Mesenchymal stem cell (in vitro differentiated cells and primary cell): ENCODE measurements at regions not wholly inside any gene's neighbourhood (a gene's known extent, or its start where the extent isn't known, plus 50 kb on each side); places are given as distances from the start of the nearest gene placed in this dataset.

Experiments used
- DNase-seq: peaks from one replicate; pipeline ENCODE4 v3.0.0-alpha.2; 2013
- H2AFZ ChIP-seq: one replicate; pipeline ENCODE4 v1.6.1; 2013; ENCODE audit warnings: low read depth, mild to moderate bottlenecking, control low read depth, inconsistent platforms, low read length, moderate library complexity
- H2AK5ac ChIP-seq: 2 replicates; pipeline ENCODE4 v1.6.1; 2013; ENCODE audit warnings: low read length, moderate library complexity, mild to moderate bottlenecking, inconsistent platforms; ENCODE audit not compliant: severe bottlenecking
- H2BK120ac ChIP-seq: one replicate; pipeline ENCODE4 v1.6.1; 2013; ENCODE audit warnings: low read depth, mild to moderate bottlenecking, inconsistent platforms, low read length, moderate library complexity
- H2BK12ac ChIP-seq, 2 experiments: one replicate each; pipeline ENCODE4 v1.6.1; 2013; ENCODE audit warnings: inconsistent platforms in 2 of 2, low read length in 2 of 2, mild to moderate bottlenecking in 2 of 2, moderate library complexity in 2 of 2, control low read depth in 1 of 2
- H2BK15ac ChIP-seq: one replicate; pipeline ENCODE4 v1.6.1; 2013; ENCODE audit warnings: mild to moderate bottlenecking, low read depth, inconsistent platforms; ENCODE audit not compliant: poor library complexity, severe bottlenecking
- H2BK5ac ChIP-seq: 2 replicates; pipeline ENCODE4 v1.6.1; 2013; ENCODE audit warnings: low read depth, mild to moderate bottlenecking, low read length, control low read depth, inconsistent platforms; ENCODE audit not compliant: poor library complexity, severe bottlenecking
- H3K14ac ChIP-seq, 2 experiments: one replicate each; pipeline ENCODE4 v1.6.1; 2013; ENCODE audit warnings: inconsistent platforms in 2 of 2, low read length in 2 of 2, control low read depth in 1 of 2, mild to moderate bottlenecking in 1 of 2, moderate library complexity in 1 of 2
- H3K18ac ChIP-seq, 2 experiments: one replicate each; pipeline ENCODE4 v1.6.1; 2013; ENCODE audit warnings: inconsistent platforms in 2 of 2, low read length in 2 of 2, control low read depth in 1 of 2, low read depth in 1 of 2, mild to moderate bottlenecking in 1 of 2
- H3K23ac ChIP-seq, 2 experiments: one replicate each; pipeline ENCODE4 v1.6.1; 2013; ENCODE audit warnings: inconsistent platforms in 2 of 2, low read length in 2 of 2, mild to moderate bottlenecking in 2 of 2, moderate library complexity in 2 of 2, control low read depth in 1 of 2
- H3K27ac ChIP-seq: 2 replicates; pipeline ENCODE4 v1.5.1; 2013; ENCODE audit warnings: mild to moderate bottlenecking, moderate library complexity, low read length, control low read depth, inconsistent platforms; ENCODE audit not compliant: poor library complexity, severe bottlenecking
- H3K27me3 ChIP-seq, 2 experiments: 2 replicates each; pipeline versions ENCODE4 v1.6.1 to v1.7.0; 2013; ENCODE audit warnings: low read length in 2 of 2, mild to moderate bottlenecking in 2 of 2, moderate library complexity in 2 of 2, control low read depth in 1 of 2, inconsistent platforms in 1 of 2; ENCODE audit not compliant: control insufficient read depth in 1 of 2, insufficient read depth in 1 of 2
- H3K36me3 ChIP-seq, 2 experiments: 2 replicates each; pipeline versions ENCODE4 v1.6.1 to v1.7.0; 2013; ENCODE audit warnings: low read length in 2 of 2, control low read depth in 1 of 2, inconsistent platforms in 1 of 2, low read depth in 1 of 2, mild to moderate bottlenecking in 1 of 2; ENCODE audit not compliant: insufficient read depth in 2 of 2, control insufficient read depth in 1 of 2
- H3K4ac ChIP-seq, 2 experiments: one replicate each; pipeline ENCODE4 v1.6.1; 2013; ENCODE audit warnings: inconsistent platforms in 2 of 2, low read length in 2 of 2, mild to moderate bottlenecking in 2 of 2, moderate library complexity in 2 of 2, control low read depth in 1 of 2, low read depth in 1 of 2
- H3K4me1 ChIP-seq: 2 replicates; pipeline ENCODE4 v1.6.1; 2013; ENCODE audit warnings: low read depth, low read length, control low read depth; ENCODE audit not compliant: control insufficient read depth, insufficient read depth
- H3K4me2 ChIP-seq: 2 replicates; pipeline ENCODE4 v1.6.1; 2013; ENCODE audit warnings: low read length, mild to moderate bottlenecking, inconsistent platforms; ENCODE audit not compliant: poor library complexity, severe bottlenecking
- H3K4me3 ChIP-seq, 2 experiments: 2 replicates each; pipeline versions ENCODE4 v1.5.1 to v1.7.0; 2013; ENCODE audit warnings: low read length in 2 of 2, mild to moderate bottlenecking in 2 of 2, control low read depth in 1 of 2, low read depth in 1 of 2; ENCODE audit not compliant: insufficient read depth in 1 of 2
- H3K79me1 ChIP-seq: replicated peaks from 2 replicates; pipeline ENCODE4 v1.6.1; 2013; ENCODE audit warnings: mild to moderate bottlenecking, control low read depth, low read length, inconsistent platforms; ENCODE audit not compliant: poor library complexity, severe bottlenecking
- H3K9ac ChIP-seq: 2 replicates; pipeline ENCODE4 v1.7.0; 2013; ENCODE audit warnings: mild to moderate bottlenecking, low read length, moderate library complexity
- H3K9me3 ChIP-seq: 2 replicates; pipeline ENCODE4 v1.7.0; 2013; ENCODE audit warnings: mild to moderate bottlenecking, low read length; ENCODE audit not compliant: control insufficient read depth
- H4K8ac ChIP-seq: one replicate; pipeline ENCODE4 v1.6.1; 2013; ENCODE audit warnings: inconsistent platforms, mild to moderate bottlenecking, low read length, moderate library complexity
- H4K91ac ChIP-seq: one replicate; pipeline ENCODE4 v1.6.1; 2013; ENCODE audit warnings: mild to moderate bottlenecking, low read length, inconsistent platforms
- WGBS: methylation state at CpG from one replicate; pipeline ENCODE4 v1.1.7; 2013; ENCODE audit warnings: mixed read lengths; 5-methylcytosine and 5-hydroxymethylcytosine counted together

GRCh38 chr6:12414096-12414675, 124.0 kb downstream of the EDN1 start:
- Histone ChIP-seq H3K4me1 (no peaks in the 10 kb centered on the region), H4K8ac (no peak overlapping the region), H3K23ac (no peak overlapping the region), H3K27ac (no peak overlapping the region), H2BK5ac (no peak overlapping the region), H3K4me3 (no peak overlapping the region), H3K4ac (no peak overlapping the region), H3K9ac (no peak overlapping the region), H3K9me3 (no peaks in the 10 kb centered on the region), H2BK120ac (no peak overlapping the region), H2BK12ac (no peak overlapping the region), H3K18ac (no peak overlapping the region), H3K14ac (no peak overlapping the region), H2AK5ac (no peak overlapping the region), H2BK15ac (no peak overlapping the region), H4K91ac (no peak overlapping the region), H3K4me2 (no peak overlapping the region), H2AFZ (no peak overlapping the region), H3K36me3 (no peaks in the 10 kb centered on the region), H3K27me3 (no peaks in the 10 kb centered on the region), H3K79me1 (no peaks in the 10 kb centered on the region)
- WGBS = 96% methylated on average over 4 of the region's 4 CpGs
- DNase-seq = no peak

GRCh38 chr6:12415980-12416598, 125.9 kb downstream of the EDN1 start:
- H3K4me1 ChIP-seq = no peaks in the 10 kb centered on the region
- H3K4me3 ChIP-seq = no peak overlapping the region
- H3K27me3 ChIP-seq = no peaks in the 10 kb centered on the region
- 94% methylated on average over 2 of the region's 2 CpGs for WGBS
- H2BK5ac ChIP-seq = no peak overlapping the region
- no peak overlapping the region for H2BK12ac ChIP-seq
- H4K91ac ChIP-seq = no peak overlapping the region
- no peak overlapping the region for H3K18ac ChIP-seq
- H2AK5ac ChIP-seq = no peak overlapping the region
- no peak overlapping the region for H2BK15ac ChIP-seq
- no peaks in the 10 kb centered on the region for H3K36me3 ChIP-seq
- H3K9me3 ChIP-seq = no peaks in the 10 kb centered on the region
- no peaks in the 10 kb centered on the region for H3K79me1 ChIP-seq
- H3K4ac ChIP-seq = no peak overlapping the region
- H3K14ac ChIP-seq = no peak overlapping the region
- H3K23ac ChIP-seq = no peak overlapping the region
- no peak overlapping the region for H4K8ac ChIP-seq
- no peak overlapping the region for H3K4me2 ChIP-seq
- H3K27ac ChIP-seq = no peak overlapping the region
- H2BK120ac ChIP-seq = no peak overlapping the region
- no peak overlapping the region for H3K9ac ChIP-seq
- no peak overlapping the region for H2AFZ ChIP-seq
- no peak for DNase-seq

DNA sequence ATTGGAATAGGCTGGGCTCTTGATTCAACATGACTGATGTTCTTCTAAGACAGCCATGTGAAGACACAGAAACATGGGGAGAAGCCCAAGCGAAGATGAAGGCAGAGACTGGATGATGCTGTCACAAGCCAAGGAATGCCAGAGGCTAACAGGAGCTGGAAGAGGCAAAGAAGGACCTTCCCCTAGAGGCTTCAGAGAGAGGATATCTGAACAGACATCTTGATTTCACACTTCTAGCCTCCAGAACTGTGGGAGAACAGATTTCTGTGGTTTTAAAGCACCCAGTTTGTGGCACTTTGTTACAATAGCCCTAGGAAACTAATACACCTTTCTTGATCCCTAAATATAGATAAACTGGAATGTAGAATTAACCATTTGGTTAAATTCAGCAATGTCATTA, 127.0 kb downstream of the EDN1 start:
- Histone ChIP-seq H3K18ac (no peak overlapping the region), H2BK15ac (no peak overlapping the region), H2BK120ac (no peak overlapping the region), H4K8ac (no peak overlapping the region), H3K23ac (no peak overlapping the region), H3K4me3 (no peak overlapping the region), H3K36me3 (no peaks in the 10 kb centered on the region), H2BK5ac (no peak overlapping the region), H3K14ac (no peak overlapping the region), H3K27ac (no peak overlapping the region), H3K4ac (no peak overlapping the region), H3K27me3 (no peaks in the 10 kb centered on the region), H4K91ac (no peak overlapping the region), H2AK5ac (no peak overlapping the region), H3K9me3 (no peaks in the 10 kb centered on the region), H3K4me1 (no peaks in the 10 kb centered on the region), H3K9ac (no peak overlapping the region), H2BK12ac (no peak overlapping the region), H3K79me1 (no peaks in the 10 kb centered on the region), H2AFZ (no peak overlapping the region), H3K4me2 (no peak overlapping the region)
- 89% methylated on average over 1 of the region's 1 CpG for WGBS
- DNase-seq = no peak

DNA sequence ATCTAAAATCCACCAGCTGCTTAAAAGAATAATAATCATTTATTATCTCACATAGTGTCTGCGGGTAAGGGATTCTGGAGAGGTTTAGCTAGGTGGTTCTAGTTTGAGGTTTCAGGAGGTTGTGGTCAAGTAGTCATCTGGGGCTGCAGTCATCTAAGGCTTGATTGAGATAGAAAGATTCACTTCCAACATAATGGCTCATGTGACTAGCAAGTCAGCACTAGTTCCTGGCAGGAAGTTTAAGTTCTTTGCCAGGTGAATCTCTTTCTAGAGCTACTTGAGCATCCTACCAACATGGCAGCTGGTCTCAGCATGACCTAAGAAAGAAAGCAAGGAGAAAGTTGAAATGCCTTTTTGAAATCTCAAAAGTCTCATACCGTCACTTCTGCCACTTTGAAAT, 128.8 kb downstream of the EDN1 start:
- Histone ChIP-seq H3K23ac (no peak overlapping the region), H2AK5ac (no peak overlapping the region), H2BK5ac (no peak overlapping the region), H3K27ac (no peak overlapping the region), H2BK15ac (no peak overlapping the region), H3K27me3 (no peaks in the 10 kb centered on the region), H2BK12ac (no peak overlapping the region), H3K9ac (no peak overlapping the region), H3K18ac (no peak overlapping the region), H3K4me3 (no peak overlapping the region), H2BK120ac (no peak overlapping the region), H4K91ac (no peak overlapping the region), H3K79me1 (no peaks in the 10 kb centered on the region), H3K4ac (no peak overlapping the region), H4K8ac (no peak overlapping the region), H3K14ac (no peak overlapping the region), H3K9me3 (no peaks in the 10 kb centered on the region), H2AFZ (no peak overlapping the region), H3K36me3 (no peaks in the 10 kb centered on the region), H3K4me2 (no peak overlapping the region), H3K4me1 (no peaks in the 10 kb centered on the region)
- no peak for DNase-seq
- WGBS = 90% methylated on average over 1 of the region's 2 CpGs
